Mucosa of descending colon (tissue), 3 donors: ENCODE measurements at regions not wholly inside any gene's neighbourhood (a gene's known extent, or its start where the extent isn't known, plus 50 kb on each side); places are given as distances from the start of the nearest gene placed in this dataset.

Source experiments
- ATAC-seq: fragments of 200-7000 bp; cut with Tn5 transposase; one replicate; pipeline ENCODE4 v1.9.1; 2020; ENCODE audit warnings: mild to moderate bottlenecking, moderate library complexity
- DNase-seq, 3 donors: peaks; one replicate each; pipeline ENCODE4 v3.0.0-alpha.2; 2020
- H3K36me3 ChIP-seq: fragments of 200-600 bp; one replicate; pipeline ENCODE4 v1.8.0; 2021; ENCODE audit warnings: low read depth, mild to moderate bottlenecking
- H3K4me1 ChIP-seq: fragments of 200-600 bp; one replicate; pipeline ENCODE4 v1.8.0; 2021; ENCODE audit warnings: low read depth, mild to moderate bottlenecking
- H3K4me3 ChIP-seq: fragments of 200-600 bp; one replicate; pipeline ENCODE4 v1.8.0; 2021; ENCODE audit warnings: mild to moderate bottlenecking
- H3K9me3 ChIP-seq: fragments of 200-600 bp; one replicate; pipeline ENCODE4 v1.8.0; 2021; ENCODE audit warnings: mild to moderate bottlenecking
- CTCF ChIP-seq: fragments of 200-600 bp; IDR thresholded peaks from one replicate; pipeline ENCODE4 v1.8.0; 2022; ENCODE audit warnings: antibody characterized with exemption, mild to moderate bottlenecking
- intact Hi-C, 2 donors: fragments of 100-400 bp; cut with DNase I in 1 of 2; cut with micrococcal nuclease in 1 of 2; formaldehyde crosslinking; loops; one replicate each; pipeline versions ENCODE4 v1.11.0 to v1.11.1; 2022; cut with DNase I, micrococcal nuclease
- donor health status: DM: no; HTN: no; CAD: no; lungs with moderate emphysema.
- donor health status: DM: no; HTN: no; CAD: no.
- donor health status: DM: no; HTN: yes; CAD: no.

- no peaks in the 10 kb centered on the region for H3K36me3 ChIP-seq
- ATAC-seq (peak; percentile 25), DNase-seq (peak in 1 of 3 donors; percentile 10)
- TF ChIP-seq CTCF = no peak
- H3K4me3 ChIP-seq = no peak overlapping the region
- no peaks in the 10 kb centered on the region for H3K4me1 ChIP-seq
- intact Hi-C loops = no loop called here
- no peaks in the 10 kb centered on the region for H3K9me3 ChIP-seq
Measured at GRCh38 chr1:60415696-60416095, 342.1 kb upstream of the C1orf87 start.

- ATAC-seq = no peak
- intact Hi-C loops = no loop called here
- no peak for DNase-seq
- no peak overlapping the region for H3K4me3 ChIP-seq
- no peak for TF ChIP-seq CTCF
- H3K36me3 ChIP-seq = no peaks in the 10 kb centered on the region
- no peaks in the 10 kb centered on the region for H3K9me3 ChIP-seq
- H3K4me1 ChIP-seq = no peaks in the 10 kb centered on the region
Measured at GRCh38 chr1:60413091-60413490, 339.5 kb upstream of the C1orf87 start.

GRCh38 chr1:60411591-60411990 is 338.0 kb upstream of the C1orf87 start:
- ATAC-seq (no peak), DNase-seq (no peak)
- Histone ChIP-seq H3K4me3 (no peak overlapping the region), H3K4me1 (no peaks in the 10 kb centered on the region), H3K36me3 (no peaks in the 10 kb centered on the region), H3K9me3 (no peaks in the 10 kb centered on the region)
- intact Hi-C loops = no loop called here
- no peak for TF ChIP-seq CTCF

GRCh38 chr1:60402816-60403215 is 329.2 kb upstream of the C1orf87 start:
- no peak for DNase-seq
- Histone ChIP-seq H3K4me3 (no peak overlapping the region), H3K4me1 (no peaks in the 10 kb centered on the region), H3K36me3 (no peaks in the 10 kb centered on the region), H3K9me3 (no peaks in the 10 kb centered on the region)
- TF ChIP-seq CTCF = no peak
- no peak for ATAC-seq
- intact Hi-C loops = no loop called here

- intact Hi-C loops = no loop called here
- no peaks in the 10 kb centered on the region for H3K4me1 ChIP-seq
Measured at GRCh38 chr1:60402216-60402615, 328.6 kb upstream of the C1orf87 start.

More at GRCh38 chr1:60402216-60402615, 328.6 kb upstream of the C1orf87 start:
- ATAC-seq (no peak), DNase-seq (no peak)
- H3K4me3 ChIP-seq = no peak overlapping the region
- no peak for TF ChIP-seq CTCF
- no peaks in the 10 kb centered on the region for H3K36me3 ChIP-seq
- H3K9me3 ChIP-seq = no peaks in the 10 kb centered on the region
